HG02938 (cell line): ENCODE measurements at regions not wholly inside any gene's neighbourhood (a gene's known extent, or its start where the extent isn't known, plus 50 kb on each side); places are given as distances from the start of the nearest gene placed in this dataset.

ENCODE experiments used
- ATAC-seq: cut with Tn5 transposase; IDR thresholded peaks from one replicate; pipeline ENCODE4 v1.9.1; 2021; ENCODE audit warnings: mild to moderate bottlenecking, moderate library complexity; ENCODE audit not compliant: unreplicated experiment

- no peak for ATAC-seq
Measured at GRCh38 chr12:124240493-124240892, 54.4 kb upstream of the RFLNA start.

- no peak for ATAC-seq
Measured at GRCh38 chr12:124241776-124242528, 52.9 kb upstream of the RFLNA start.

- ATAC-seq, result no peak
Measured at GRCh38 chr12:124242529-124243065, 52.3 kb upstream of the RFLNA start.

- ATAC-seq, result no peak
Measured at GRCh38 chr12:124243936-124244335, 51.0 kb upstream of the RFLNA start.
